ENCODE measurements at regions not wholly inside any gene's neighbourhood (a gene's known extent, or its start where the extent isn't known, plus 50 kb on each side); places are given as distances from the start of the nearest gene placed in this dataset.

DNA sequence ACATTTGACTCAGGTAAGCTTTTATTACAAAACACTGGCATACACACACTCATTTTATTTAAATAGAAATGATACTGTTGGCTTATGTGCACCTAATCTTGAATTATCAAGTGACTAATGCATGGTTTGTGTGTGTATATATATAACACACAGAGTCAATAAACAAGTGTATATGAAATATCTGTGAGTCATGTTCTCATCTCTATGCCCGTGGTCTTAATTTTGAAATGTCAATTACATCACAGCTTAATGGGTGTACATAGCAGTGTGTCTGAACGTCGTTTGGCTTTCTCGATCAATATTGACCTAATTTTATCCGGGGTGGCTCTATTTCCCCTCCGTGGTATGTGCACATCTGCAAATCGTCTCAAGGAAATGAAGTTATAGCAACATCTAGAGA, 104.0 kb upstream of the ZFP64 start:
- dilution Hi-C loops (cut with HindIII; ENCODE audit: low sequenced_read_pairs, unreplicated experiment): no loop called here

More for the DNA sequence above, 104.0 kb upstream of the ZFP64 start:
- Histone ChIP-seq H2BK5ac (ENCODE audit: low read depth, low read length, poor library complexity, severe bottlenecking) (no peak overlapping the region), H3K79me1 (ENCODE audit: low read depth in 1 of 2, low read length in 2 of 2) (no peaks in the 10 kb centered on the region), H2AK5ac (ENCODE audit: low read depth, low read length) (no peak overlapping the region), H4K8ac (ENCODE audit: low read depth in 2 of 2, low read length in 2 of 2) (no peak overlapping the region), H3K4me1 (ENCODE audit: control insufficient read depth, insufficient read depth, low read length) (peaks cover 4% of the 10 kb centered on the region; the same call in 1 of the 2 replicates), H3K4me3 (ENCODE audit: insufficient read depth, low read depth, low read length) (no peak overlapping the region), H3K36me3 (ENCODE audit: control insufficient read depth, insufficient read depth, low read length) (no peaks in the 10 kb centered on the region), H3K9ac (ENCODE audit: low read depth, low read length) (no peak overlapping the region), H4K5ac (ENCODE audit: low read depth, low read length) (no peak overlapping the region), H2AK9ac (replicated peaks; ENCODE audit: low read depth, low read length, poor library complexity) (no peak overlapping the region), H3K56ac (ENCODE audit: extremely low read depth, insufficient read depth, low read length) (no peak overlapping the region), H3K4ac (ENCODE audit: low read depth, low read length) (no peak overlapping the region), H3K23ac (ENCODE audit: low read depth, low read length) (no peak overlapping the region), H2BK15ac (ENCODE audit: low read depth, low read length) (no peak overlapping the region), H3K27me3 (ENCODE audit: control insufficient read depth, insufficient read depth, low read length) (no peaks in the 10 kb centered on the region), H3K9me3 (ENCODE audit: control insufficient read depth, insufficient read depth, low read length) (no peaks in the 10 kb centered on the region), H2BK20ac (ENCODE audit: low read depth, low read length) (no peak overlapping the region), H3K9me1 (ENCODE audit: insufficient read depth, low read length) (no peaks in the 10 kb centered on the region), H3K18ac (ENCODE audit: low read depth, low read length) (no peak overlapping the region), H2AFZ (replicated peaks; ENCODE audit: low read length, poor library complexity) (no peak overlapping the region), H4K20me1 (ENCODE audit: insufficient read depth, low read length) (no peaks in the 10 kb centered on the region), H3K4me2 (ENCODE audit: low read depth, low read length) (no peak overlapping the region), H3K14ac (replicated peaks; ENCODE audit: low read depth, low read length) (no peak overlapping the region), H4K91ac (ENCODE audit: insufficient read depth, low read depth, low read length) (no peak overlapping the region), H3K27ac (ENCODE audit: insufficient read depth, low read length) (no peak overlapping the region), H2BK120ac (ENCODE audit: low read depth, low read length) (no peak overlapping the region)
- TF ChIP-seq, protein P1, sequence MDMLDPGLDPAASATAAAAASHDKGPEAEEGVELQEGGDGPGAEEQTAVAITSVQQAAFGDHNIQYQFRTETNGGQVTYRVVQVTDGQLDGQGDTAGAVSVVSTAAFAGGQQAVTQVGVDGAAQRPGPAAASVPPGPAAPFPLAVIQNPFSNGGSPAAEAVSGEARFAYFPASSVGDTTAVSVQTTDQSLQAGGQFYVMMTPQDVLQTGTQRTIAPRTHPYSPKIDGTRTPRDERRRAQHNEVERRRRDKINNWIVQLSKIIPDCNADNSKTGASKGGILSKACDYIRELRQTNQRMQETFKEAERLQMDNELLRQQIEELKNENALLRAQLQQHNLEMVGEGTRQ (IDR thresholded peaks at IDR 0.05; ENCODE audit: low read depth, low read length): no peak
- TF ChIP-seq RAD21 (IDR thresholded peaks at IDR 0.05; ENCODE audit: low read length): no peak
- no peak for TF ChIP-seq CHD1 (IDR thresholded peaks at IDR 0.05; ENCODE audit: low read depth, low read length)
- no TSS peak for BruUV-seq (replicated peaks)
- ChIA-PET CTCF (interaction anchor here (2.0 kb wide), 1 partner anchor 18 kb away, joined by 9 read pairs; no protein-coding TSS in a partner anchor), POLR2A (ENCODE audit: unreplicated experiment) (no interaction called here)
- ATAC-seq (ENCODE audit: low read depth) (peak; percentile 40), DNase-seq (peak; percentile 31)
- WGBS, 2 experiments (ENCODE audit: extremely low coverage in 2 of 2, insufficient read length in 1 of 2): no CpG with 5 or more reads among the region's 7 CpGs
- in situ Hi-C loops (cut with MboI; ENCODE audit: low sequenced_read_pairs): no loop called here
- intact Hi-C loops (cut with micrococcal nuclease): no loop called here

All from IMR-90 (cell line).